Lower lobe of right lung (tissue), 2 donors: ENCODE measurements at regions not wholly inside any gene's neighbourhood (a gene's known extent, or its start where the extent isn't known, plus 50 kb on each side); places are given as distances from the start of the nearest gene placed in this dataset.
"Not testable (repeated sequence)": the region's sequence is repeated elsewhere in the genome, so short reads cannot be mapped to it uniquely, and the experiment has no call there.

Experiments used
- ATAC-seq, 2 donors: fragments of 200-7000 bp; cut with Tn5 transposase; one replicate each; pipeline ENCODE4 v1.9.1; 2020 to 2022; ENCODE audit warnings: mild to moderate bottlenecking in 2 of 2, moderate library complexity in 2 of 2
- DNase-seq: peaks from one replicate; pipeline ENCODE4 v3.0.0-alpha.2; 2020
- H3K27ac ChIP-seq: fragments of 200-600 bp; one replicate; pipeline ENCODE4 v1.8.0; 2022
- H3K27me3 ChIP-seq: fragments of 200-600 bp; one replicate; pipeline ENCODE4 v1.8.0; 2022; ENCODE audit warnings: low read depth
- H3K36me3 ChIP-seq: fragments of 200-600 bp; one replicate; pipeline ENCODE4 v1.8.0; 2022; ENCODE audit warnings: mild to moderate bottlenecking
- H3K4me1 ChIP-seq: fragments of 200-600 bp; one replicate; pipeline ENCODE4 v1.8.0; 2022
- H3K4me3 ChIP-seq: fragments of 200-600 bp; one replicate; pipeline ENCODE4 v1.8.0; 2022; ENCODE audit warnings: mild to moderate bottlenecking
- H3K9me3 ChIP-seq: fragments of 200-600 bp; one replicate; pipeline ENCODE4 v1.8.0; 2022
- intact Hi-C: fragments of 100-400 bp; cut with DNase I; formaldehyde crosslinking; loops from one replicate; pipeline ENCODE4 v1.11.0; 2022
- TF ChIP-seq, protein P1 (sequence below): fragments of 200-600 bp; IDR thresholded peaks from one replicate; pipeline ENCODE4 v1.8.0; 2022; ENCODE audit warnings: antibody characterized with exemption, mild to moderate bottlenecking
- donor health status: DM: no; HTN: yes; CAD: no; lungs with severe emphysema.

DNA sequence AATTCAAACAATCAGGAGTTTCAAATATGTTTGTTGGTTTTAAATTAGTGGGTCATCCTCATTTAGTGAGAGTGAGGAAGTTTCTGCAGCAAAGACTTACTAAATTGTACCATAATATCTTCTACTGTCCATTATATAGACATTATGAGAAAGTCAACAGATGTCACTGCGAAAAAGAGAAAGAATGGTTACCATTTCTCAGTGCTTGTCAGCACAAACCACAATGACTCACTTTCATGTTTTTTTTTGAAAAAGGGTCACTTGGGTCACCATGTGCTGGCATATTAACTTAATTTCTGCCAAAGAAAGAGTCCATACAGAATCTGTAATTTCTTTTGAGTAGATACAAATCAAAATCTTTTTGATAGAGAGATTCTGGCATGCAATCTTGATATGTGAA, 924.6 kb upstream of the FAT3 start:
- Histone ChIP-seq H3K27me3 (no peaks in the 10 kb centered on the region), H3K4me3 (no peak overlapping the region), H3K9me3 (no peaks in the 10 kb centered on the region), H3K36me3 (no peaks in the 10 kb centered on the region), H3K4me1 (no peaks in the 10 kb centered on the region), H3K27ac (no peak overlapping the region)
- ATAC-seq (no peak), DNase-seq (no peak)
- TF ChIP-seq, protein P1, sequence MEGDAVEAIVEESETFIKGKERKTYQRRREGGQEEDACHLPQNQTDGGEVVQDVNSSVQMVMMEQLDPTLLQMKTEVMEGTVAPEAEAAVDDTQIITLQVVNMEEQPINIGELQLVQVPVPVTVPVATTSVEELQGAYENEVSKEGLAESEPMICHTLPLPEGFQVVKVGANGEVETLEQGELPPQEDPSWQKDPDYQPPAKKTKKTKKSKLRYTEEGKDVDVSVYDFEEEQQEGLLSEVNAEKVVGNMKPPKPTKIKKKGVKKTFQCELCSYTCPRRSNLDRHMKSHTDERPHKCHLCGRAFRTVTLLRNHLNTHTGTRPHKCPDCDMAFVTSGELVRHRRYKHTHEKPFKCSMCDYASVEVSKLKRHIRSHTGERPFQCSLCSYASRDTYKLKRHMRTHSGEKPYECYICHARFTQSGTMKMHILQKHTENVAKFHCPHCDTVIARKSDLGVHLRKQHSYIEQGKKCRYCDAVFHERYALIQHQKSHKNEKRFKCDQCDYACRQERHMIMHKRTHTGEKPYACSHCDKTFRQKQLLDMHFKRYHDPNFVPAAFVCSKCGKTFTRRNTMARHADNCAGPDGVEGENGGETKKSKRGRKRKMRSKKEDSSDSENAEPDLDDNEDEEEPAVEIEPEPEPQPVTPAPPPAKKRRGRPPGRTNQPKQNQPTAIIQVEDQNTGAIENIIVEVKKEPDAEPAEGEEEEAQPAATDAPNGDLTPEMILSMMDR = no peak
- intact Hi-C loops = no loop called here

DNA sequence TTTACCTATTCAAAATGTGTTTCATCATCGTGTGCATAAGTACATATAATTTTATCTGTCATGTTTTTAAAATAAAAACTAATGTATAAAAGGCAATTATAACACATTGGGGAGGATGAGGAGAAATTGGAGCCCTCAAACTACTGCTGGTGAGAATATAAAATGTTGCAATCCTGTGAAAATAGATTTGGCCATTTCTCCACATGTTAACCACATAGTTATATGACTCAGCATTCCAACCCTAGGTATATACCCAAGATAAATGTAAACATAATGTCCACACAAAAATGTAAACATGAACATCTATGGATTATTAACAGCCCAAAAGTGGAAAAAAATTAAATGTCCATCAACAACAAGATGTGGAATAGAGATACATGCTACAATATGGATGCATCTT, 928.0 kb upstream of the FAT3 start:
- no peaks in the 10 kb centered on the region for H3K36me3 ChIP-seq
- no peak overlapping the region for H3K27ac ChIP-seq
- DNase-seq = no peak
- TF ChIP-seq, protein P1 = no peak
- no peak overlapping the region for H3K4me3 ChIP-seq
- intact Hi-C loops = no loop called here
- H3K4me1 ChIP-seq = no peaks in the 10 kb centered on the region
- no peak for ATAC-seq
- H3K9me3 ChIP-seq = no peaks in the 10 kb centered on the region
- H3K27me3 ChIP-seq = no peaks in the 10 kb centered on the region

DNA sequence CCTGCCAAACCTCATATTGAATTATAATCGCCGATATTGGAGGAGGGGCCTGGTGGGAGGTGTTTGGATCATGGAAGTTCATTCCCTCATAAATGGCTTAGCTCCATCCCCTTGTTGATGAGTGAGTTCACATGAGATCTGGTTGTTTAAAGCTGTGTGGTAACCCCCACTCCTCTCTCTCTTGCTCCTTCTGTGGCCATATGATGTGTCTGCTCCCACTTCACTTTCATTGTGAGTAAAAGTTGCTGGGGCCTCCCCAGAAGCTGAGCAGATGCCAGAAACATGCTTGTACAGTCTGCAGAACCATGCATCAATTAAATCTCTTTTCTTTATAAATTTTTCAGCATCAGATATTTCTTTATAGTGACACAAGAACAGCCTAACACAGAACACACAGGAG, 929.0 kb upstream of the FAT3 start:
- H3K36me3 ChIP-seq = no peaks in the 10 kb centered on the region
- H3K9me3 ChIP-seq = no peaks in the 10 kb centered on the region
- intact Hi-C loops = no loop called here
- TF ChIP-seq, protein P1 = no peak
- H3K4me3 ChIP-seq = no peak overlapping the region
- H3K27ac ChIP-seq = no peak overlapping the region
- ATAC-seq = no peak
- H3K4me1 ChIP-seq = no peaks in the 10 kb centered on the region
- no peaks in the 10 kb centered on the region for H3K27me3 ChIP-seq
- DNase-seq = no peak

DNA sequence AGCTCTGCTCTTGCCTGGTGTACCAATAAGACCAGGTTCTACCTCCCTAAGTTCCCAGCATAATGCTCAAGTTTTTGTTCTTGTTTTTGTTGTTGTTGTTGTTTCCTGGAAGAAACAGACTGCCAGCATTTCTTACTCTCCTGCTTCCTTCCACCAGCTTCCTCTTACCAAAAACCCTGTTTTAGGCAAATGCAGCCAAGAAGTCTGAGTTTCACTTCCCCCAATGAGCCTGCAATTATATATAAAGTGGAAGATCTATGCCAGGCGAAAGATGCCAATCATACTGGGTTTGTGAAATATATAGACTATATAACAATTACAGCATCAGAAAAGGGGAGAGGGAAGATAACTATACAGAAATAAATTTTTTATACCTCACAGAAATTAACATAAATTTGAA, 931.5 kb upstream of the FAT3 start:
- Histone ChIP-seq H3K4me3 (no peak overlapping the region), H3K4me1 (no peaks in the 10 kb centered on the region), H3K36me3 (no peaks in the 10 kb centered on the region), H3K9me3 (no peaks in the 10 kb centered on the region), H3K27me3 (no peaks in the 10 kb centered on the region), H3K27ac (no peak overlapping the region)
- TF ChIP-seq, protein P1 = no peak
- ATAC-seq (no peak), DNase-seq (no peak)
- intact Hi-C loops = no loop called here

DNA sequence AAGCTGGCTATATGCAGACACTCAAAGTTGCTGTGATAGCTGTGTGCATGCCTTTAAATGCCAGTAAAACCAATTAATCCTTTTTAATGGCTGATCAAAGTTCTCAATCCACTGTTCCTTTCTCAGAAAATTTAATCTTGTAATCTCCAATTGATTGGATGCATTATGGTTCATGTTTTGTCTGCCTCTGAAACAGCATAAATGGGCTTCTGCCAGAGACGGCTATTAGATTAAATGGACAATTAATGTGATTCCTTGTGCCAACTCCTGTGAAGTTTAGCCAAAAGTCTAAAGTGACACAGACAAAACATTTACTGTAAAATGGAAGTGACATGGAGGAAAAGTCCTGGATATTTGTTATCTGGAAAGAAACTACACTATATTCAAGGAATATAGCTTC, 952.5 kb upstream of the FAT3 start:
- no peaks in the 10 kb centered on the region for H3K9me3 ChIP-seq
- ATAC-seq (no peak), DNase-seq (no peak)
- no peak overlapping the region for H3K4me3 ChIP-seq
- no peaks in the 10 kb centered on the region for H3K36me3 ChIP-seq
- H3K27ac ChIP-seq = no peak overlapping the region
- intact Hi-C loops = no loop called here
- H3K4me1 ChIP-seq = no peaks in the 10 kb centered on the region
- no peaks in the 10 kb centered on the region for H3K27me3 ChIP-seq
- TF ChIP-seq, protein P1 = no peak

DNA sequence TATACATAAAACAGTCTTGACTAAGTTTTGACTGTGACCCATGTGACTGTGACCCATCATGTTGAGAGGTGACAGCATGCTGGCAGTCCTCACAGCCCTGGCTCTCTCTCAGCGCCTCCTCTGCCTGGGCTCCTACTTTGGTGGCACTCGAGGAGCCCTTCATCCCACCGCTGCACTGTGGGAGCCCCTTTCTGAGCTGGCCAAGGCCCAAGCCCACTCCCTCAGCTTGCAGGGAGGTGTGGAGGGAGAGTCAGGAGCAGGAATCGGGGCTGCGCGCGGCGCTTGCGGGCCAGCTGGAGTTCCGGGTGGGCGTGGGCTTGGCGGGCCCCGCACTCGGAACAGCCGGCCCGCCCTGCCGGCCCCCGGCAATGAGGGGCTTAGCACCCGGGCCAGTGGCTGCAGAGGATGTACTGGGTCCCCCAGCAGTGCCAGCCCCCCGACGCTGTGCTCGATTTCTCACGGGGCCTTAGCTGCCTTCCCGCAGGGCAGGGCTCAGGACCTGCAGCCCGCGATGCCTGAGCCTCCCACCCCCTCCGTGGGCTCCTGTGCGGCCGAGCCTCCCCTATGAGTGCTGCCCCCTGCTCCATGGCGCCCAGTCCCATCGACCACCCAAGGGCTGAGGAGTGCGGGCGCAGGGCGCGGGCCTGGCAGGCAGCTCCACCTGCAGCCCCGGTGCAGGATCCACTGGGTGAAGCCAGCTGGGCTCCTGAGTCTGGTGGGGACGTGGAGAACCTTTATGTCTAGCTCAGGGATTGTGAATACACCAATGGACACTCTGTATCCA, 955.9 kb upstream of the FAT3 start:
- DNase-seq, H3K27ac ChIP-seq, intact Hi-C loops, H3K4me3 ChIP-seq, H3K9me3 ChIP-seq, ATAC-seq, H3K4me1 ChIP-seq, H3K36me3 ChIP-seq, H3K27me3 ChIP-seq: not testable (repeated sequence)
